Heart right ventricle (tissue), 16 donors: ENCODE measurements at regions not wholly inside any gene's neighbourhood (a gene's known extent, or its start where the extent isn't known, plus 50 kb on each side); places are given as distances from the start of the nearest gene placed in this dataset.

Experiments used
- ATAC-seq, 8 donors: fragments of 200-7000 bp; cut with Tn5 transposase; one replicate each; pipeline ENCODE4 v1.9.1; 2020; ENCODE audit warnings: mild to moderate bottlenecking in 8 of 8, moderate library complexity in 8 of 8, moderate number of reproducible peaks in 1 of 8
- DNase-seq, 2 donors: peaks; one replicate each; pipeline ENCODE4 v3.0.0-alpha.2; 2020
- H3K27ac ChIP-seq, 10 donors: fragments of 200-600 bp; sonication (generic) in 2 of 10; one replicate each; pipeline versions ENCODE4 v1.5.0 to v1.8.0; 2020 to 2022; ENCODE audit warnings: mild to moderate bottlenecking in 3 of 10
- H3K27me3 ChIP-seq, 7 donors: fragments of 200-600 bp; one replicate each; pipeline ENCODE4 v1.8.0; 2021 to 2022; ENCODE audit warnings: mild to moderate bottlenecking in 2 of 7
- H3K36me3 ChIP-seq, 9 donors: fragments of 200-600 bp; sonication (generic) in 1 of 9; one replicate each; pipeline versions ENCODE4 v1.5.0 to v1.8.0; 2020 to 2022; ENCODE audit warnings: mild to moderate bottlenecking in 2 of 9
- H3K4me1 ChIP-seq, 9 donors: fragments of 200-600 bp; sonication (generic) in 1 of 9; one replicate each; pipeline versions ENCODE4 v1.5.0 to v1.8.0; 2020 to 2022; ENCODE audit warnings: mild to moderate bottlenecking in 4 of 9
- H3K4me3 ChIP-seq, 10 donors: fragments of 200-600 bp; sonication (generic) in 2 of 10; one replicate each; pipeline versions ENCODE4 v1.5.0 to v1.8.0; 2020 to 2022; ENCODE audit warnings: mild to moderate bottlenecking in 7 of 10, moderate library complexity in 2 of 10
- H3K9me3 ChIP-seq, 11 donors: fragments of 200-600 bp in 10 of 11; sonication (generic) in 2 of 11; one replicate each; pipeline versions ENCODE4 v1.5.0 to v1.8.0; 2013 to 2022; ENCODE audit warnings: mild to moderate bottlenecking in 2 of 11, control low read depth in 1 of 11, moderate library complexity in 1 of 11
- WGBS, 2 donors: extraction: QIAGEN DNeasy Blood & Tissue Kit; methylation state at CpG; one replicate each; pipeline ENCODE4 v1.1.7; 2013; ENCODE audit warnings: inconsistent platforms in 1 of 2; 5-methylcytosine and 5-hydroxymethylcytosine counted together
- intact Hi-C, 10 donors: fragments of 100-400 bp; cut with DNase I; formaldehyde crosslinking; loops; one replicate each; pipeline versions ENCODE4 v1.11.1 to v1.14.2; 2022
- TF ChIP-seq, protein P1 (sequence below), 9 donors: fragments of 200-600 bp; sonication (generic) in 2 of 9; IDR thresholded peaks; one replicate each; pipeline versions ENCODE4 v1.5.0 to v1.8.0; 2021 to 2022; ENCODE audit warnings: antibody characterized with exemption in 9 of 9, mild to moderate bottlenecking in 5 of 9, moderate library complexity in 1 of 9
- donor health status: Arrhythmogenic right ventricular cardiomyopathy.
- donor health status: ischemic (EF 13 %, LVEDD 7.1; RV severe dilation, severe dysfunction).
- donor health status: healthy with polysubstance abuse.
- donor health status: DM: no; HTN: yes; CAD: no.
- donor health status: DM: no; HTN: no; CAD: no.
- donor health status: ischemic (EF 25% LVEDD 6.9; RV normal size, moderate dysfunction).
- donor health status: ischemic (EF 25% LVEDD 5.7; RV mildly dilated, moderate dysfunction).
- donor health status: healthy.
- donor health status: DM: yes; HTN: yes; CAD: no.
- donor health status: Ischemic cardiomyopathy.
- donor health status: ischemic (EF 35%, LVEDD 5.7; RV mildly dilated, moderate dysfunction).
- donor health status: nonischemic (EF 11% LVEDD 7.7; RV severe dilation, severe dysfunction).
- donor health status: DM: yes; HTN: yes; CAD: no.
- donor health status: PGD.
- donor health status: ischemic (EF 29% LVEDD 5.4; RV normal size, mild dysfunction).
- donor health status: nonischemic (EF 23%, LVEDD 6.1; RV moderate dilation, normal function).

- H3K4me3 ChIP-seq: no peak overlapping the region
- no peak for DNase-seq
- ATAC-seq: no peak
- H3K27me3 ChIP-seq: no peaks in the 10 kb centered on the region
- TF ChIP-seq, protein P1, sequence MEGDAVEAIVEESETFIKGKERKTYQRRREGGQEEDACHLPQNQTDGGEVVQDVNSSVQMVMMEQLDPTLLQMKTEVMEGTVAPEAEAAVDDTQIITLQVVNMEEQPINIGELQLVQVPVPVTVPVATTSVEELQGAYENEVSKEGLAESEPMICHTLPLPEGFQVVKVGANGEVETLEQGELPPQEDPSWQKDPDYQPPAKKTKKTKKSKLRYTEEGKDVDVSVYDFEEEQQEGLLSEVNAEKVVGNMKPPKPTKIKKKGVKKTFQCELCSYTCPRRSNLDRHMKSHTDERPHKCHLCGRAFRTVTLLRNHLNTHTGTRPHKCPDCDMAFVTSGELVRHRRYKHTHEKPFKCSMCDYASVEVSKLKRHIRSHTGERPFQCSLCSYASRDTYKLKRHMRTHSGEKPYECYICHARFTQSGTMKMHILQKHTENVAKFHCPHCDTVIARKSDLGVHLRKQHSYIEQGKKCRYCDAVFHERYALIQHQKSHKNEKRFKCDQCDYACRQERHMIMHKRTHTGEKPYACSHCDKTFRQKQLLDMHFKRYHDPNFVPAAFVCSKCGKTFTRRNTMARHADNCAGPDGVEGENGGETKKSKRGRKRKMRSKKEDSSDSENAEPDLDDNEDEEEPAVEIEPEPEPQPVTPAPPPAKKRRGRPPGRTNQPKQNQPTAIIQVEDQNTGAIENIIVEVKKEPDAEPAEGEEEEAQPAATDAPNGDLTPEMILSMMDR (IDR thresholded peaks at IDR 0.05): no peak
- no peaks in the 10 kb centered on the region for H3K4me1 ChIP-seq
- no peak overlapping the region for H3K27ac ChIP-seq
- 81 to 87% methylated on average over 6 of the region's 6 CpGs for WGBS, 2 donors
- H3K9me3 ChIP-seq: peaks cover 0 to 6% (median under 1%) of the 10 kb centered on the region in 11 donors
- no peaks in the 10 kb centered on the region for H3K36me3 ChIP-seq
- intact Hi-C loops: no loop called here
Measured at GRCh38 chr3:31444220-31445142, 88.2 kb upstream of the STT3B start.

DNA sequence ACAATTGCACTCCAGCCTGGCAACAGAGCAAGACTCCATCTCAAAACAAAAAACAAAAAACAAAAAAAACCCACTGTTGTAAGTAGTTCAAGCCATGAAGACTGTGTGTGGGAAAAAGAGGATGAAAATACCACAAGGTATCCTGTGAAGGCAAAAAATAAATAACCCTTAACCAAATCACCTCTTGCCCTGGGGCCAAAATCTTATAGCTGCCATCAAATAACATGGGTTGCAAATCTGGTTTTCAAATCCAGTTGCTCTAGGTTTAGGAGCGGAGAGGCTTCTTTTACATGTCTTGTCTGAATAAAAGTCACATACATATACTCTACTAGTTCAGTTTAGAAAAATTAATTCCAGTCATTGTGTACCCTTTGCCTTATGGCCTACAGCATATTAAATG lies 87.0 kb upstream of the STT3B start:
- TF ChIP-seq, protein P1 (IDR thresholded peaks at IDR 0.05): no peak

DNA sequence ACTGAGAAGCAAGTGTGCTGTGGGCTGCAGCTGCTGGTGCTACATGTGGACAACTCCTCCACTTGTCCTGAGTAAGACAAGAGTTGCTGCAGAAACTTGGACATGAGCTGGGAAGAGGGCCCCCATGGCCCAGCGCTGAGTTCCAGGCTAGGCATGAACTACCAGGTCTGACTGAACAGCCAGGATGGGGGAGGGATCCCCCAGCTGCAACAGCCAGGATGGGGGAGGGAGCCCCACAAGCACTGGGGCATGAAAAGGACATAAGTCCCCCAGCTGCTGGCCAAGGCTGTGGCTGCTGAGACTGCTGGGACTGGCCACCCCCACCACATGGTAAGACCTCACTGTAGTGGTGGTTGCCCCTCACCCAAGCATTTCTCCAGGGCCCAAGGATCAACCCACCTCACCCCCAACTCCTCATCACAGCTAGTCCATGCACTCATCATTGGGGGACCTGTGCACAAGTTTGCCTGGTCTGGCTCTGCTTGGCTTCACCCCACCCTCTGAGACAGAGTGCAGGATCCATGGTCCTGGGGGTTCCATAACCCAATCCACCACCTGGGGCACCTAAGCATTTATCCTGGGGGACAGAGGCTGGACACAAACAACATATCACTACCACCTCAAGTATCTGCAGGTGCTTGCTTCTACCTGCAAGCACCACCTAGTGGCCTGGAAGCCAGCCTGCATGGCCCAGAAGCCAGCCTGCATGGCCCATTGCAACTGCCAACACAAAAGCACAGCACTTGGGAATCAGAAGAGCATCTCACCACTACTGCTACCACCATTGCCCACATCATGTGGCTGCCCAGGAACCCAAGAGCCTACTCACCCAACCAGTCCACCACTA lies 84.5 kb upstream of the STT3B start:
- peaks cover 0 to 16% (median 9%) of the 10 kb centered on the region in 11 donors for H3K9me3 ChIP-seq
- 100% methylated on average over 1 of the region's 1 CpG for WGBS, 2 donors
- no peak for ATAC-seq

More for the DNA sequence above, 87.0 kb upstream of the STT3B start:
- no peaks in the 10 kb centered on the region for H3K27me3 ChIP-seq
- H3K36me3 ChIP-seq: no peaks in the 10 kb centered on the region
- 98% methylated on average over 1 of the region's 1 CpG for WGBS, 2 donors
- intact Hi-C loops: no loop called here
- DNase-seq: no peak
- H3K27ac ChIP-seq: no peak overlapping the region
- no peak for ATAC-seq
- peaks cover 0 to 13% (median 7%) of the 10 kb centered on the region in 11 donors for H3K9me3 ChIP-seq
- H3K4me3 ChIP-seq: no peak overlapping the region
- no peaks in the 10 kb centered on the region for H3K4me1 ChIP-seq

DNA sequence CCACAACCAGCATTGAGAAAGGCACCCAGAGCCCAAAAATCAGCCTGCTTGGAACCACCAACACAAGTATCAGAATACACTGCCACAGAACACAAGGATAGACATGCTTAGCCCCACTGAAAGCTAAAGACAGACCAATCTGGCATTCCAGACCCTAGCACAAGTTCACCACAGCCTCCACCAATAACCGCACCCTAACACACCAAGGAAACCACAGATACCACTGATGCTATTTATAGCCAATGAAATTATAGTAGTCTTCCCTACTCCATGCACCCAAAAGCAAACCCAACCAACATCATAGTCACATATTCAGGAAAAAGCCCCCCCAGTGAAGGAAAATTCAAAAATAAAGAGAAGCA lies 83.9 kb upstream of the STT3B start:
- Histone ChIP-seq H3K36me3 (no peaks in the 10 kb centered on the region), H3K27ac (no peak overlapping the region), H3K9me3 (peaks cover 0 to 16% (median 9%) of the 10 kb centered on the region in 11 donors), H3K4me1 (no peaks in the 10 kb centered on the region), H3K4me3 (no peak overlapping the region), H3K27me3 (no peaks in the 10 kb centered on the region)
- TF ChIP-seq, protein P1 (IDR thresholded peaks at IDR 0.05): no peak
- ATAC-seq (no peak), DNase-seq (no peak)
- intact Hi-C loops: no loop called here
- 89 to 96% methylated on average over 1 of the region's 1 CpG for WGBS, 2 donors

More for the DNA sequence above, 84.5 kb upstream of the STT3B start:
- DNase-seq: no peak
- Histone ChIP-seq H3K4me3 (no peak overlapping the region), H3K27me3 (no peaks in the 10 kb centered on the region), H3K27ac (no peak overlapping the region), H3K4me1 (no peaks in the 10 kb centered on the region), H3K36me3 (no peaks in the 10 kb centered on the region)
- TF ChIP-seq, protein P1 (IDR thresholded peaks at IDR 0.05): peak in 6 of 9 donors; percentile 22 to 47 (median 26)
- intact Hi-C loops: no loop called here
